ENCODE measurements at regions not wholly inside any gene's neighbourhood (a gene's known extent, or its start where the extent isn't known, plus 50 kb on each side); places are given as distances from the start of the nearest gene placed in this dataset.

DNA sequence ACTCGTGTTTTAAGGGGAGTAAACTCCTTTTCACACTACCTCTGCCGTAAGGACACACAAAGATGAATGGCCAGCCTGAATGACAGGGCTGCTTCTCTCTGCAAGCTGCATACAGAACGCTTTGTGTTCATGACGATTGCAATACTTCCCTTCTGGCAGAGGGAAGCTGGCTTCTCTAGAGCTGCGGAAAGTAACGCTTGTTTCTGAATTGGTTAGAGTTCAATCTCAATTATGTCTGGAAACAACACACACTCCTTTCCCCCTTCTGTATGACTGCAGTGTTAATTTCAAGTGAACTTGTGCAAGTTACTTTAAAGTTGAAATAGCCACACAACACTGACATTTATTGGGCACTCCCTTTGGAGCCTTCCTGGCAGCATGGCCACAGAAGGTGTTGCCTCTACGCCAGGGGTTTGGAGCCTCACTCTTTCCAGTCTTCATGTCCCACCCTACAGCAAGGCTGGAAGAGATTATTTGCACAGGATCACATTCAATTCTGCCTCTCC is 242.6 kb downstream of the NDFIP2 start:
- peak; percentile 78 for DNase-seq (ENCODE audit: low read depth)

DNA sequence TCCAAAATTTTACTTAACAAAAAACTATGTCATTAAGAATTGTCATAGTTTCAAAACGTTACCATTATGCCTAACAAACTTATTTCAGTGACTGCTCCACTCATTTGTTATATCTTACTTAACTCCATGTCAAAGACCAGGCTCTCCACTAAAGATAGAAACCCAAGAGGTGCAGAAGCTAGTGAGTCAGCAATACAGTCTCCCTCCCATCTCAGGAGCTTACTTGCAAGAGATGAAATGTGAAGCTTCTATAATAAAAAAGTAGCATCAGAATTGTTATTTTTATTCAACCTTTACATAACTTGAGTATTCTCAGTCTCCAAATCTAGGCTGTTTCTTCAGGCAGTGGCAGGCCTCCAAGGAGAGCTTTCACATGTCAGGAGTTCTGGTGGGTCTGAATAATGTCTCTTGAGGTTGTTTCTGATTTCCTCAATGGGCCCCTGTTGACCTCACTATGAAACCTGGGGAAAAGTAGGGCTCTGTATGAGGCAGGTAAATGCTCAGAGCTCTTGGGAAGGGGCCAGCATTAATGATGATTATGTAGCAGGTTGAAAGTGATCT is 242.0 kb downstream of the NDFIP2 start:
- DNase-seq (ENCODE audit: low read depth), result no peak

DNA sequence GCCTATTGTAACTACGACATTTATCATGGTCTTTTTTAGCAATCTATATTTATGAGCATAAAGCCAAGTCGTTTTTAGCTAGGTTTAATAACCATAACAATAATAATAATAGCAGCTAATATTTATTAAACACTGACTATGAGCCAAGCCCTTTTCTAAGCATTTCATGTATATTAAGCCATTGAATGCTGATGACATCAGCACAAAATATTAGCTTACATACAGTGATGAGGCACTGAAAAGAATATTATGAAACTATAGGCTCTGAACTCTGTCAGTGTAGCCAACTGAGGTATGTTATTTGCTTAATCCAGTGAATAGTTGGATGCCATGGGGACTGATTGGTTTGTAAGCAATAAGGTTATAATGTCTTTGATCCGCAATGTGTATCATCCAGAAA is 235.2 kb downstream of the NDFIP2 start:
- no peak for DNase-seq (ENCODE audit: low read depth)

DNA sequence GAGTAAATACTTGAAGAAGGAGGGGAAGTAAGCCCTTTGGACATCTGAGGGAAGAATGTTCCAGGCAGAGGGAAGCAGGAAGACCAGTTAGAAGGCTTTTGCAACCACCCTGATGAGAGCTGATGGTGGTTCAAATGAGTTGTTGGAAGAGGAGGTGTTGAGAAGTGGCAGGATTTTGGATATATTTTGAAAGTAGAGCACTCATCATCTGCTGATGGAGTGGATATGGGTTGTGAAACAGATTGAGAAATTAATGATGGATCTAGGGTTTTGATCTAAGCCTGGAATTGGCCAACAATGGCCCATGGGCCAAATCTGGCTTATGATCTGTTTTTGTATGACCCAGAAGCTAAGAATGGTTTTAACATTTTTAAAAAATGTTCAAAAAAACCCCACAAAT is 230.7 kb downstream of the NDFIP2 start:
- DNase-seq (ENCODE audit: low read depth), result no peak

DNA sequence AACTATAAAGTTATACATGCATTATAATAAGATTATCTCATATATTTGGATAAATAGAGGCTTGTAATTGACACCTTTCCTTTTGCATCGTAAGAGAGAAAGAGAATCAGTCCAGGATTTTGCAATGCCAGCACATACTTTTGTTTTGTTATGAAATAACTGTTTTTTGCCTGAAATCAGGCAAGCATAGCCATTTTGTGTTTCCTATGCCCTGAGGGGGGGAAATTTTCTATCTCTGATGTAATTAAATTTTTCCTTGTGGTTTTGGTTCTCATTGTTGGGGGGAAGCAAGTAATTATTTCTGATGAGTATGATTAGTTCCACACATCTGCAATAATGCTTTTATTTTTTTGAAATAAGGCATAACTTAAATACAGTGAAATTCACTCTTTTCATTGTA is 229.4 kb downstream of the NDFIP2 start:
- no peak for DNase-seq (ENCODE audit: low read depth)

DNA sequence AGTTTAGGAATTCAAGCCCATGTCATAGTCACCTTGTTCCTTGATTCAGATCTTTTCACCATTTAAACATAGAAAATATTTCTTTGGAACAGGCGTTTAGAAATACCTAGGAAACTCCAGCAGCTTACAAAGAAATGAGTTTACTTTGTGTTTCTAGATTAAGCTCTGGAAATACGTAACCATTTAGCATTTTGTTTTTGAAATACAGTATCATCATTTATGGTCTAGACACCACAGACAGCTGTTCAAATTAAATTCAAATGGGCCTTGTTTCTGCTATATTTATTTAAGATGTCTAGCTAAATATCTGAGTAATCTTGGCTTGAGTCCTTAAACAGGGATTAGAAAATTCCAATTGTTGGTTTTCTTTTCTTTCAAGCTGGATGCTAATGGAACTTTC is 228.5 kb downstream of the NDFIP2 start:
- no peak for DNase-seq (ENCODE audit: low read depth)

DNA sequence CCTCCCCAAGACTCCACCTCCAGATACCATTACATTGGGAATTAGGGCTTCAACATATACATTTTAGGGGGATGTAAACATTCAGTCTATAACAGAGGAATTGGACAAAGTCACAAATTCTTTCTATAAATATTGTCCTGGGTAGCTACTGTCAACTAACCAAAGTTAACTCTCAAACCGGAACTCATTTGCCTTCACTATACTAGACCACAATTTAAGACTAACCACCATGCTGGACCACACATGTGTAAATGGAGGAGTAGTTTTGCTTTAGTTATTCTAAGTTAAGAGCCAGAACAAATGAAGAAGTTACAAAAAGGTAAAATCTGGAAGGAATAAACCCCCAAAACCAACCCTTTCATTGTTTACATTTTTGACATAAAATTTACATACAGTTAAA is 222.8 kb downstream of the NDFIP2 start:
- no peak for DNase-seq (ENCODE audit: low read depth)

DNA sequence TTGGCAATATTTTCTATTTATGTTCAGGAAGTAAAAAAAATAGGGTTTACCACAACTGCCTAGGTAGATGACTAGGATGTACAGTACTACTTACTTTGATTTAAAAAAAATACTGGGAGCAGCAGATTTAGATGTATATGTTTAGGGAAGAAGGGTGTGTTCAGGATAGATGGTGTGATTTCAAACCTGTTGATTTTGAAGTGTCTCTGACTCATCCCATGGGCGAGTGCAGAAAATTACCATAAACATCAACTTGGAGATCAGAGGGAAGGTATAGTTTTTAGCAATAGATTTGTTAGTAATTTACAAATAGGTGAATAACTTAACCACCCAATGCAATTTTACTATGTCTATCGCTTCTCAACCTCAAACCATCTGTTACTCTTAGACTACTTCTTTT is 214.8 kb downstream of the NDFIP2 start:
- DNase-seq (ENCODE audit: low read depth), result no peak

DNA sequence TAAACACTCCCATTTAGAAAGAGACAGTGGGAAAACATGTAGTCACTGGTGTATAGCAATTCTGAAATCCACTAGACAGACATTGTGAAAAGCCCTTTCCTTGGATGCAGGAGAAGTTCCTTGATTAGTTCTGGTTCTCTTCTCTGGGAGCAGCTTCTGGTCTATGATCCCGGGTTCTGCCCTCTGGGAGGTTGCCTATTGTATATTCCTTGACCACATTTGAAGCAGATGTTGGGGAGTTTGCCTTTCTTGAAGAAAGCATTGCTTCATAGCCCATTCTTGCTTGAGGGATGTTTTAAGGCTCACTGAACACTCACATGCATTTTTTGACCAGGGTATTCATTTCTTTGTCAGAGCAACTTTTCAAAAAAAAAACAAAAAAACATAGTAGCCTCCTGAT is 211.9 kb downstream of the NDFIP2 start:
- DNase-seq (ENCODE audit: low read depth), result no peak

DNA sequence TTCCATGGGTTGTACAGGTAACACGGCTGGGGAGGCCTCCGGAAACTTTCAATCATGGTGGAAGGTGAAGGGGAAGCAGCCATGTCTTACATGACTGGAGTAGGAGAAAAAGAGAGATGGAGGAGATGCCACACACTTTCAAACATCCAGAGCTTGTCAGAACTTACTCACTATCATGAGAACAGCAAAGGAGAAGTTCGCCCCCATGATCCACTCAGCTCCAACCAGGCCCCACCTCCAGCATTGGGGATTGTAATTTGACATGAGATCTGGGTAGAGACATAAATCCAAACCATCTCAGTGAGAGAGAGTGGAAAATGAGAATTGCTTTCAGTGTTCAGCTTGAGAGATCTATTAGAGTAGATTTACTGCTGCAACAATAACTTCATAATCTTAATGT is 210.9 kb downstream of the NDFIP2 start:
- DNase-seq (ENCODE audit: low read depth), result no peak

DNA sequence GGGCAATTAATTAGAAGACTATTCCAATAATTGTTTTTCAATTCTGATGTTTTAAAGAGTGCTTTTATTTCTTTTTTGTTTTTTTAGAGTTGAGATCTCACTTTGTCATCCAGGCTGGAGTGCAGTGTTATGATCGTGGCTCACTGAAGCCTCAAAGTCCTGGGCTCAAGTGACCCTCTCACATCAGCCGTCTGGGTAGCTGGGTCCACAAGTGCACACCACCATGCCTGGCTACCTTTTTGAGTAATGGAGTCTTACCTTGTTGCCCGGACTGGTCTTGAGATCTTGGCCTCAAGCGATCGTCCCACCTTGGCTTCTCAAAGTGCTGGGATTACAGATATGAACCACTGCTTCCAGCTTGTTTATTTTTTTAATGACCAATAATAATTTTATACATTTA is 207.8 kb downstream of the NDFIP2 start:
- no peak for DNase-seq (ENCODE audit: low read depth)

DNA sequence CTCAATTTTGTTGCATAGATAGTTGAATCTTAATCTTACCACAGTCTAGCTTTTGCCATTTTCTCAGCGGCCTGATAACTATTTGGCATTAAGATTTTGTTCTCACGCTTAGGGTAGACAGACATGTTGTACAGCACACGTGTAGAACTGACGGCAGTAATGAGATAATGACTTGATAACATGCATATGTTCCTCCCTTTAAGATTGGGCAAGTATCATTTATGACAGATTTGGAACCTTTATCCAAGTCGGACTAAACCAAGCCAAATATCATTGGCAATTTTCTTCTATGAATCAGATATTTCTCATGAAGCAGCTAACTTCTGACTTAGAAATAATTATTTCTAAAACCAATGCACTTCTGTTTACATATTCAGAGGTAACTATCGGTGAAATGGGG is 205.5 kb downstream of the NDFIP2 start:
- no peak for DNase-seq (ENCODE audit: low read depth)

DNA sequence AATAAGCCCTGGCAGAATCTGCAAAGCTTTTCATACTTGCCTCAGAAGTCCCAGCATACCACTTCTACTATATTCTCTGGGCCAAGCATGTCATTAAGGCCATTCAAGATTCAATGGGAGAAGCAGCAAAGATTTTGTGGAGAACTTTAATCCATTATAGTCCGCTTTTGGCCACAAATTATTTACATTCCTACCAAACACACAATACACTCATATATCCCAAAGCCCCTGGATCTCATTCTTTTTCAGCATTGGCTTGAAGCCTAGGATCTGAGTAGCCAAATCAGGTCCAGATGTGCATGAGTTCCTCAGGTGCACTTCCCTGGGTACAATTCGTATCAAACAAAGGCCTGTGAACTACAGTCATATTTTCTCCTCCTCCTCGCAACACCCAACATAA is 203.4 kb downstream of the NDFIP2 start:
- no peak for DNase-seq (ENCODE audit: low read depth)

DNA sequence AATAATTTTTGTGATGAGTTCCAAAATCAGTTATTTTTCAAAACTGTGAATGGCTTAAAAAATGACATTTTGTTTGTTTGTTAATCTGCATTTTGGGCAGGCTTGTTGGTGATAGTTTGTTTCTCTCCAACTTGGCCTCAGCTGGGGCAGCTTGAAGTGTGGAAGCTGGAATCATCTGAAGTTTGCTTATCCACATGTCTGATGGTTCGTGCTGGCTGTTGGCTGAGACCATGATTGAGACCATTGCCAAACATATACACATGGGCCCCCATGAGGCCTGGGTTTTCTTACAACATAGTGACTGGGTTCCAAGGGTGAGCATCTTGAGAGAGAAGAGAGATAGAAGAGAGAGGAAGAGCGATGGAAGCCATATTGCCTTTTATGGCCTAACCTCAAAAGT is 201.2 kb downstream of the NDFIP2 start:
- no peak for DNase-seq (ENCODE audit: low read depth)

DNA sequence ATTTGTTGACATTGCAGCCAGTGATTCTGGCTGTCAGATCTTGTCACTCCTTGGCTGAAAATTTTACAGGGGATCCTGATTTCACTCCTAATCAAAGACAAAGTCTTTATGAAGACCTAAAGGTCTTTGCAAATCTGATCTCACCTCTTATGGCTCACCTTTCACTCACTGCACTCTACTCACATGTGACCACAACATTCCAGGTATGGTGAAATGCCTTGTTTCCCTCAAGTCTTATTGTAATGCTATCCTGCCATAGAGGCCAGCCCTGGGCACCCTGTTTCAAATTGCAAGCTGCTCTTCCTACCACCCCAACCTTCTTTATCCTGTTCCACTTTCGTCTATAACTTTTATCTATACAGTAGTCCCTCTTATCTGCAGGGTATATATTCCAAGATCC is 200.1 kb downstream of the NDFIP2 start:
- DNase-seq (ENCODE audit: low read depth), result no peak

DNA sequence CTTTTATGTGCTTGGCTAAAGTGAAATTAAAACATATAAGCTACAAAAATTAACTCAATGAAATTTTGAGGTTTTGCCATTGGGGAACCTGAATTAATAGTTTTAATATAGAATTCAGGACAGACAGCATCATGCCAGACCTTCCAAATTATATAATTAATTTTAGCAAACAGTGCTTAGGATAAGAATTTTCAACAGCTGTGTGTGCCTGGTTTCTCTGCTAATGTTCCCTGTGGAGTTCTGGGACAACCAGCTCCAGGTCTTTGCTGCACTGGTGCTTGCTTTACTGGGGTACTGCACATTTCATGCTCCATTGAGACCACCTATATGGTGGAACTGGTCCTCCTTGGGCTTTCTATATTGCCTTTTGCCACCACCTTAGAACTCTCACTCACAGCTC is 199.5 kb downstream of the NDFIP2 start:
- no peak for DNase-seq (ENCODE audit: low read depth)

DNA sequence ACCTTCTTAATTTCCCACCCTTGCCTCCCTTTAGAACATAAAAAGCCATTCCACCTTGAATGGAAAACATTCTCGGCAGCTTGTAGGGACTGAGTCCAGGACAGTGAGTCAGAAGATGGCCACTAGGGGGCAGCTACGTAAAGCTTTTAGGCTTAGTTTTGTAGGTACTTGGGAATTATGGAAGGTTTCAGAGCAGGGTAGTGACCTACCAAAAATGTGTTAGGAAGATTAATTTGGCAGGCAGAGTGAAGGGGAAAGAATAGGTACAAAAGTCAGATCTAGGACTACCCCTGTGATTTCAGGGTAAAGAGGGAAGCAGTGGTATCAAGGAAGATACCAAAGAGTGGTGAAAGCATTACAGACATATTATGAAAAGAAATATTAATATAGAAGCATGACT is 198.4 kb downstream of the NDFIP2 start:
- DNase-seq (ENCODE audit: low read depth), result peak; percentile 14

DNA sequence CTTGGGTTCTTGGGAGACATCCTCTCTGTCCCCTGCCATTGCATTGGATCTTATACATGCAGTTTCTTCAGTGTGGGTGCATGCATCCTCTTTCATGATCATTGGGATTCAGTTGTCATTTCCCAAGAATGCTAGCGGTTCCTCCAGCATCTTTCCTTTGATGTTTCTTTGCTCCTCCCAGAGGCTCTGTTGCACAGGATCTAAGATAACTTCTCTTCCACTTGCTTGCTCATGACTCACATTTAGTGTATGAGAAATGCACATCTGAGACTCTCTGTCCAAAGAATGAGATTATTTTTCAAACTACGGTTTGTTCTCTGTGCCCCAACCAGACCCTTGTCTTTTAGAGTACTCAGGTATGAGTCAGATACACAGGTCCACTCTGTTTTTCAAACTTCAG is 197.1 kb downstream of the NDFIP2 start:
- no peak for DNase-seq (ENCODE audit: low read depth)

DNA sequence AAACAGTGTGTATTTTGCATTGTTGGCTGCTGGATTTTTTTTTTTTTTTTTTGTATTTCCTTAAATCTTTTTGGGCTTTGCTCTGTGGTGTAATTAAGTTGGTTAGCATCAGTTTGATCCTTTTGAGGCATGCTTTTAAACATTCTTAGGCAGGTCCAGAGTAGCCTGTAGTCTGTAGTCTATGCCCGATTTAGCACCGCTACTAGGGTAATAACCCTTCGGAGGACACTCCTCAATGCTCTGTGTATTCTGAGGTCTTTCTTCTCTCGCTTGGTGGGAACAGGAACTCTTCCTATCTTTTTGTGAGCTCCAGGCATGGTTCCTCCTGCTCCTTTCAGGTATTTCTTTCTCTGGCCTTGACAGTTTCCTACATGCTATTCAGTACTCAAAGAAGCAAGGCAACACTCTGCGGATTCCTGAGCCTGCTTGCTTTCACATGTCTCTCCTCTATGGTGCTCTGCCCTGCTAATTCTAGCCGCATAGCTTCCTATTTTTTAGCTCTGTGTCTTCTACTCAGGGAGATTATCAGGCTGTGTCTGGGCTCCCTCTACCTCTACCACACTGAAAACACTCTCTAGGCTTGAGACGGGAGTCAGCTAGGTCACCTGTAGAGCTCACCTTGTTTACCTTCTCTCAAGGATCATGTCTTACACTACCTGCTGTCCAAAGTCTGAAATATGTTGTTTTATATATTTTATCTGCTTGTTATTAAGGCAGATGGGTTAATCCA is 195.1 kb downstream of the NDFIP2 start:
- no peak for DNase-seq (ENCODE audit: low read depth)

DNA sequence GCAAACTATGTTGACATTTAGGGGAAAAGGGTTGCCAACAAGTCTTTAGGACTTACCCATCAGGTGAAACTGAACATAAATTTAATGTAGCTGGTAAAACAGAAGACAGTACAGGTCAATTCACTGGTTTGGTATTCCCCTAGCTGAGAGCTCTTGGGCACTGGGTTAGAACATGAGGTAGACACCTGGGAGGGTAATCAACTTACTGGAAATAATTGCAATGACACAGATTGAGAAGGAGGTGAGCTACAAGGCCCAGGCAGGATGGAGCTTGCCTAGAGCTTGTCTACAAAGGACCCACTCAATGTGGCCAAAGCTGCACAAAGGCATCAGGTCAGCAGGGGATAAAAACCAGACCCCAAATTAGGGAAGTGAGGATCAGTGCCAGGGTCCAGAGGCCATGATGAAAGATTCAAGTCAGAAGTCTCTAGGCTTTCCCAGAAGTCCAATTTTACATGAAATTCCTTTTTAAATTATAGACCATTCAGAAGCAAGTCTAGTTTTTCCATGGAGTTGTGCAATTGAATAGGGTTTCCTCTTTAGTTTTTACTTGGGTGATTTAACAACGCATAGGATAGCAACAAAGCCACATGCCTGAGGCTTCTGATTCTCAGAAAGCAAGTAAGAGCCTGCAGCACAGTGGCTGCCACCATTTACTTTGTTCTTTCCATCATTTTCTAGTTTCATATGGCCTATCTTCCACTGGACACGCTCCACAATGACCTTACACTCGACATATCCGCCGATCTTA is 194.0 kb downstream of the NDFIP2 start:
- DNase-seq (ENCODE audit: low read depth), result no peak

DNA sequence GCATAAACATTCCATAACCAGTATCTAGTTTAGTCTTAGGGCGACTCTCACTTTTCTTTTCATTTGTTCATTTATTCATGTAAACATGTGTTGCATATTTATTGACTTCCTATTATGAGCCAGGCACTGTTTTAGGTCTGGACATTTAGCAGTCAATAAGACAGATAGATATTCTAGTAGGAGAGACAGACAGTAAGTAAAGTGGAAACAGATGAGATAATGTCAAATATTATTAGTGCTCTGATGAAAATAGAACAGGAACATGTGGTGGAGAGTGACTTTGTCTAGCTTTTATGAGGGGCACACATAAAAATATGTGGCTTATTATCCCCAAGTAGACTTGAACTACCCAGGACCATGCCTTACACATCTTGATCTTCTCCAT is 193.0 kb downstream of the NDFIP2 start:
- no peak for DNase-seq (ENCODE audit: low read depth)

DNA sequence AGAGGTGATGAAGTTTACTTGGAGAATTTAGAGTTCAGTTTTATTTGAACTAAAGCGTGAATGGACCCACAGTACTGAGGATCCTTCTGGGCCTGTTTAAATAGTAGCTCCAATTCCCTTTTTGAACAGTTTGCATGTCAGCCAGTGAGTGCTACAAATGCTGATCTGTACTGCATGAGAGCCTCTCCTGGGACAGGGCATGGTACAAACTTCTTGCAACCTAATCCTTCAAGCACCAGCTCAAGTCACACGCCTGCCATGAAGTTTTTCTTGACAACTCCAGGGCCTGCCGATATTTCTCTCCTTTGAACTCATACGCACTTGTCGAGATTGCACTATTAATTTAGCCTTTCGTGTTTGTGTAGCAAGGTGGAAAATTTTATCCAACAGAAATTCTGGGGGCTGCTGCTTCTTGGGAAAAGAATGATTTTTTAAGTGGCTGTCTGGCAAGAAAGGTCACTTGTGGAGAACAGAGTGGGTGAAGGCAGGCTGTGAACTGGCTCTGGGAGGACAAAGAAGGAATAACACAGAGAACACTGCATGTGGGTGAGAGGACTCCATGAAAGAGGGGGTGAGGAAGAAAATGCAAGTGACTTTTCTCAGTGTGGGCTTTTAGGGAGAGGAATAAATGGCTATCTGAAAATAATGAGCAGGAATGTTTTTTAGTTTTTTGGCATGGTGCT is 192.5 kb downstream of the NDFIP2 start:
- no peak for DNase-seq (ENCODE audit: low read depth)

DNA sequence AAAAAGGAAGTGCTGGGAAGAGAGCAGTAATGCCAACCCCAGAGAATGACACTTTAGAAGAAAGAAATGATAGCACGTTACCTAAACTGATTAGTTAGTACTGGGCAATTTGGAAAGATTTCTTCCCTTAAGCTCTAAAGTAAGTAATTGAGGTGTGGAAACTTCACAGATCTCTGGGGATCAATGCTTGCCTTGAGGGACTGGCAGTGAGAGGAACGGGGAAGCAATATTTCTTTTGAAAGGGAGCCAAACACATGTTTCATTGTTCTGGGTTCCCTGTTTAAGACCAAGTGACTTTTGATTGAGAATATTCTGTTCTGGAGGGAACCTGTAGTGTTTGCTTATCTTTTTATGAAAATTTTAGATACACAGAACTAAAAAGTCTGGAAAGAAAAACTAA is 190.5 kb downstream of the NDFIP2 start:
- DNase-seq (ENCODE audit: low read depth), result no peak

All from forelimb muscle (tissue), 1 donor.